OCI-LY7 (cell line): ENCODE measurements at regions not wholly inside any gene's neighbourhood (a gene's known extent, or its start where the extent isn't known, plus 50 kb on each side); places are given as distances from the start of the nearest gene placed in this dataset.

Experiments used
- BruUV-seq: library from RNA; stranded (reverse); fragments of 400-500 nt; replicated peaks from 2 replicates; lab custom pipeline; 2021; lab: Mats Ljungman, UMichigan
- CTCF ChIA-PET: fragments of 300-600 bp; sonication (Branson Sonifier 250); formaldehyde crosslinking; loops from one replicate; lab custom pipeline; 2022; ENCODE audit warnings: antibody characterized with exemption; ENCODE audit not compliant: unreplicated experiment; lab: Charles Lee
- POLR2A ChIA-PET: fragments of 300-600 bp; sonication (Branson Sonifier 250); formaldehyde crosslinking; loops from one replicate; lab custom pipeline; 2022; ENCODE audit warnings: antibody characterized with exemption; lab: Charles Lee
- DNase-seq: peaks from one replicate; pipeline ENCODE4 v3.0.0-alpha.2; 2015; ENCODE audit warnings: low spot score
- H2AFZ ChIP-seq: fragments of 200-600 bp; sonication (generic), shearing (Covaris generic); 2 replicates; pipeline ENCODE4 v1.6.1; 2014; ENCODE audit warnings: mild to moderate bottlenecking, antibody characterized with exemption, low read length, moderate library complexity
- H3K27ac ChIP-seq: fragments of 200-600 bp; sonication (generic); 2 replicates; pipeline ENCODE4 v1.5.1; 2014; ENCODE audit warnings: mixed run types, low read depth, mild to moderate bottlenecking, moderate library complexity, low read length, inconsistent platforms; ENCODE audit not compliant: poor library complexity, severe bottlenecking
- H3K36me3 ChIP-seq: fragments of 200-600 bp; sonication (generic); 2 replicates; pipeline ENCODE4 v1.6.1; 2014; ENCODE audit warnings: mild to moderate bottlenecking, antibody characterized with exemption, low read length, moderate library complexity, mixed read lengths; ENCODE audit not compliant: insufficient read depth
- H3K4me1 ChIP-seq: fragments of 200-600 bp; sonication (generic); 2 replicates; pipeline ENCODE4 v1.5.1; 2014; ENCODE audit warnings: mild to moderate bottlenecking, low read length; ENCODE audit not compliant: insufficient read depth, poor library complexity, severe bottlenecking
- H3K4me2 ChIP-seq: fragments of 200-600 bp; sonication (generic); 2 replicates; pipeline ENCODE4 v1.6.1; 2014; ENCODE audit warnings: mild to moderate bottlenecking, low read length
- H3K4me3 ChIP-seq: fragments of 200-600 bp; sonication (generic); 2 replicates; pipeline ENCODE4 v1.5.1; 2014; ENCODE audit warnings: mild to moderate bottlenecking, low read depth, low read length; ENCODE audit not compliant: poor library complexity, severe bottlenecking
- H3K79me2 ChIP-seq: fragments of 200-600 bp; sonication (generic); 2 replicates; pipeline ENCODE4 v1.6.1; 2016; ENCODE audit warnings: low read depth, mild to moderate bottlenecking, low read length, moderate library complexity, mixed read lengths; ENCODE audit not compliant: insufficient read depth
- H3K9me2 ChIP-seq: fragments of 200-600 bp; sonication (generic); 2 replicates; pipeline ENCODE4 v1.6.1; 2016; ENCODE audit warnings: mild to moderate bottlenecking, low read length, mixed read lengths; ENCODE audit not compliant: insufficient read depth
- H3K9me3 ChIP-seq: fragments of 200-600 bp; sonication (generic); 2 replicates; pipeline ENCODE4 v1.6.1; 2014; ENCODE audit warnings: mild to moderate bottlenecking, mixed run types, low read length, mixed read lengths
- H4K20me1 ChIP-seq: fragments of 200-600 bp; sonication (generic); 2 replicates; pipeline ENCODE4 v1.6.1; 2014; ENCODE audit warnings: mild to moderate bottlenecking, antibody characterized with exemption, low read length, moderate library complexity, mixed read lengths; ENCODE audit not compliant: insufficient read depth
- CTCF ChIP-seq: fragments of 200-600 bp; sonication (generic); conservative IDR thresholded peaks from 2 replicates; pipeline ENCODE4 v1.5.1; 2014; ENCODE audit warnings: mild to moderate bottlenecking, antibody characterized with exemption, low read length, moderate library complexity, mixed read lengths
- EZH2phosphoT487 ChIP-seq: fragments of 200-600 bp; sonication (generic); IDR thresholded peaks from 2 replicates; pipeline ENCODE4 v1.6.1; 2018; ENCODE audit warnings: low read depth, borderline replicate concordance, mild to moderate bottlenecking, mixed run types, antibody characterized with exemption, low read length, moderate library complexity, mixed read lengths
- intact Hi-C: fragments of 100-400 bp; cut with micrococcal nuclease; formaldehyde crosslinking; loops from one replicate; pipeline ENCODE4 v1.10.0; 2022; ENCODE audit not compliant: unreplicated experiment

GRCh38 chr20:62551407-62552323, 75.9 kb upstream of the GATA5 start:
- no peak overlapping the region for H3K4me3 ChIP-seq
- no peaks in the 10 kb centered on the region for H3K9me2 ChIP-seq
- H2AFZ ChIP-seq, result no peak overlapping the region
- H4K20me1 ChIP-seq, result no peaks in the 10 kb centered on the region
- no peaks in the 10 kb centered on the region for H3K9me3 ChIP-seq
- DNase-seq, result no peak
- POLR2A ChIA-PET, result no interaction called here
- H3K4me2 ChIP-seq, result no peak overlapping the region
- no peaks in the 10 kb centered on the region for H3K4me1 ChIP-seq
- no peaks in the 10 kb centered on the region for H3K36me3 ChIP-seq
- BruUV-seq, result no TSS peak
- TF ChIP-seq EZH2phosphoT487, result no peak
- TF ChIP-seq CTCF, result no peak
- H3K27ac ChIP-seq, result no peak overlapping the region
- CTCF ChIA-PET, result no interaction called here
- intact Hi-C loops, result no loop called here
- no peaks in the 10 kb centered on the region for H3K79me2 ChIP-seq

GRCh38 chr20:62552613-62553012, 76.8 kb upstream of the GATA5 start:
- no peak for DNase-seq
- Histone ChIP-seq H4K20me1 (no peaks in the 10 kb centered on the region), H3K9me3 (no peaks in the 10 kb centered on the region), H3K4me3 (no peak overlapping the region), H3K4me2 (no peak overlapping the region), H2AFZ (no peak overlapping the region), H3K9me2 (no peaks in the 10 kb centered on the region), H3K79me2 (no peaks in the 10 kb centered on the region), H3K36me3 (no peaks in the 10 kb centered on the region), H3K27ac (no peak overlapping the region), H3K4me1 (no peaks in the 10 kb centered on the region)
- ChIA-PET POLR2A (no interaction called here), CTCF (no interaction called here)
- intact Hi-C loops, result no loop called here
- TF ChIP-seq EZH2phosphoT487 (no peak), CTCF (no peak)
- BruUV-seq, result no TSS peak

- ChIA-PET CTCF (no interaction called here), POLR2A (no interaction called here)
- BruUV-seq, result no TSS peak
- no peaks in the 10 kb centered on the region for H3K9me3 ChIP-seq
- intact Hi-C loops, result no loop called here
- no peaks in the 10 kb centered on the region for H3K36me3 ChIP-seq
- DNase-seq, result no peak
- H3K27ac ChIP-seq, result no peak overlapping the region
- TF ChIP-seq EZH2phosphoT487 (no peak), CTCF (no peak)
- H3K9me2 ChIP-seq, result no peaks in the 10 kb centered on the region
- H2AFZ ChIP-seq, result no peak overlapping the region
- H3K79me2 ChIP-seq, result no peaks in the 10 kb centered on the region
- H3K4me1 ChIP-seq, result no peaks in the 10 kb centered on the region
- no peaks in the 10 kb centered on the region for H4K20me1 ChIP-seq
- no peak overlapping the region for H3K4me3 ChIP-seq
- H3K4me2 ChIP-seq, result no peak overlapping the region
Observed at GRCh38 chr20:62553136-62553837, 77.5 kb upstream of the GATA5 start.
